ENCODE measurements at regions not wholly inside any gene's neighbourhood (a gene's known extent, or its start where the extent isn't known, plus 50 kb on each side); places are given as distances from the start of the nearest gene placed in this dataset.
"Not testable (repeated sequence)": the region's sequence is repeated elsewhere in the genome, so short reads cannot be mapped to it uniquely, and the experiment has no call there.

DNA sequence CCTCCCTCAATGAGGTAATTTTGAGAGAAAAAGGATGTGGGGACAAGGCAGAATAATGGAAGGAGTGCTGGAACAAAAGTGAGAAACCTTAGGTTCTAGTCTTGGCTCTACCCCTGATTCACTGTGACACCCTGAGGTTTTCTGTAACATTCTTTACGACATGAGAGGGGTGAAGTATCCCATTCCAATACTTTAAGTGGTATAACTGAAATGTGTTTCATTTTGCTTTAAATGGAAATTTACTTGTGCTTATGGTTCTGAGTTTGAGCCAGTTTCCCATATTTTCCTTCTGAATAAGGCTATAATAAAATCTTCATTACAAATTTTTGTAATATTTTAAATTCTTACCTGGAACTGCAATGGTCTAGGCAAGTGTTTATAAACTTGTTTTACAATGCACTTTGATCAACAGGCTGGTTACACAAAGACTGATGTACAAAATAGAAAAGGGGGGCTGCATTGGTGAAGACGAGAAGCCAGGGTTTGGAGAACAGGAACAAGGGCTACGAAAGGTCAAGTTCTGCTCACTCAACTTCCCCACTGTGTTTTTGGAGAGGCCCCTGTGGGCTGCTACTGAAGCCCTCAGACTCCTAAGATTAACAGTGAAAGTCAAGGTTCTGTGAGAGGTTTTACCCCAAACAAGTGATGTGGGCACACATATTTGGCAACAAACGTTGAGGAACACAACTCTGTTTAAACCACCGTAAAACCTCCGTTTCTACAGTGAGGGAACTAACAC is 171.9 kb upstream of the ELL2 start:
- DNase-seq (ENCODE audit: low read depth in 2 of 2) = no peak

DNA sequence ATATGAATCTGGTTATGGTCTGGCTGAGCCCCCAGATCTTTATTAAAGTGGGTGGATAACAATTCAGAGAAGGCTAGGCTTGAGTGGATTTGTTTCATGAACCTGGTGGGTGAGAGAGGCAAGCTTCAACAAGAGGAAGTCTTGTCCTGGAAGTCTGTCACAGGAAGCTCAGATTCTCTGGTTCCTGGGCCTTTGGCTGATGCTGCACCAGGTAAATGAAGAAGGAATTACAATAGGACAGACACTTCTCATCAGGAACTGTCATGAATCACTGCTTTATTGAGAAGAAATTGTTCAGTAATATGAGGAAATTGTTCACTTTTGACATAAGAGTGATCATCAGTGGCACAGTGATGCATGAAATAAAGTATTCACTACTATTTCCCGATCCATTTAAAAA is 167.6 kb upstream of the ELL2 start:
- DNase-seq (ENCODE audit: low read depth in 2 of 2) = no peak

GRCh38 chr5:96128204-96128864 is 166.7 kb upstream of the ELL2 start:
- DNase-seq (ENCODE audit: low read depth in 2 of 2) = no peak

DNA sequence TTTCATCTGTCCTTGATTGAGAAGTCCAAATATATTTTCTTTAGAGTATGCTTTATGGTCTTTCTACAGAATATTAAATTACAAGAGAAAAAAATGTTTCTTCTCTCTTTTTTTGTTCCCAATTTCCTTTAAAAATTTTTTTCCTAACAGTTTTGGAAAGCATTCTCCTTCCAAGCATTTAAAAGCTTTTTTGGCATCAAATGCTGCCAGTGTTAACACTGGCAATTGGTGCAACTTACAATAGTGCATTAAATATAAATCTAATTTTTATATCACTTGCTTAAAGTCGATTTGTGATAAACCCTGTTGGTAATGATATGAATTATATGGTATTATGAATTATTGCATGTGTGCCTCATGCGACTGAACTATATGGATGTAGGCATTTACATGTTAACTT is 165.9 kb upstream of the ELL2 start:
- DNase-seq (ENCODE audit: low read depth in 2 of 2) = no peak

DNA sequence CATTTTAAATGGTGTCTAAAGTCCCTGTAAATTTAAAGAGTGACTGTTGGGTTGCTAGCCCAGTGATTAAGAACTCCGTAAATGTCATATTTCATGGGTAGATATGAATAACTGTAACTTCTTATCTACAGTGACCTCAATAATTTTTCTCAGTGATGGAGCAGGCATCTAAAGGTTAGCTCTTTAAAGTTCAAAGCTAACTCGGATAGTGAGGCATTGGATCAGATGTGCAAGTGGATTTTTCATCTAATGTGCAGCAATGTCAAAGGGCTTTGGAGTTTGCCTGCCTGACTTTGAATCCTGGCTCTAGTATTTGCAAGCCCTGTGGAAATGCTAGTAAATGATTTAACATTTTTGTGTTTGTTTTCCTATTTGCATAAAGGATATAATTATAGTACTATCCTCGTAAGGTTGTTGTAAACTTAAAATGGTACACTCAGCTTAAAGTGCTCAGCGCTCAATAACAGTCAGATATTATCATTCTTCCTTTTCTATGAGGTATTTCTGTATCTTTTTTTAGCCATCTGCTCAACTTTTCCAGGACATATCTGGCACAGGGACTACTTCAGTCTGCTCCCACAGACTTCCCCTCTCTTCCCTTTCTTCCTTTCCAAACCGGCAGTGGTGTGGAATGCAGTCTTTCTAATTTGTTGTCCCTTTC is 163.7 kb upstream of the ELL2 start:
- no peak for DNase-seq (ENCODE audit: low read depth in 2 of 2)

GRCh38 chr5:96124589-96124988 is 162.9 kb upstream of the ELL2 start:
- DNase-seq (ENCODE audit: low read depth in 2 of 2) = no peak

GRCh38 chr5:96123418-96123817 is 161.8 kb upstream of the ELL2 start:
- DNase-seq (ENCODE audit: low read depth in 2 of 2) = no peak

GRCh38 chr5:96121364-96121763 is 159.7 kb upstream of the ELL2 start:
- no peak for DNase-seq (ENCODE audit: low read depth in 2 of 2)

GRCh38 chr5:96120120-96120519 is 158.5 kb upstream of the ELL2 start:
- no peak for DNase-seq (ENCODE audit: low read depth in 2 of 2)

GRCh38 chr5:96117771-96118651 is 156.4 kb upstream of the ELL2 start:
- no peak for DNase-seq (ENCODE audit: low read depth in 2 of 2)

GRCh38 chr5:96115147-96115807 is 153.6 kb upstream of the ELL2 start:
- DNase-seq (ENCODE audit: low read depth in 2 of 2) = no peak

GRCh38 chr5:96114736-96115135 is 153.1 kb upstream of the ELL2 start:
- DNase-seq (ENCODE audit: low read depth in 2 of 2) = no peak

- DNase-seq (ENCODE audit: low read depth in 2 of 2) = no peak
Measured at GRCh38 chr5:96113170-96113939, 151.7 kb upstream of the ELL2 start.

GRCh38 chr5:96112703-96113102 is 151.1 kb upstream of the ELL2 start:
- DNase-seq (ENCODE audit: low read depth in 2 of 2) = no peak

DNA sequence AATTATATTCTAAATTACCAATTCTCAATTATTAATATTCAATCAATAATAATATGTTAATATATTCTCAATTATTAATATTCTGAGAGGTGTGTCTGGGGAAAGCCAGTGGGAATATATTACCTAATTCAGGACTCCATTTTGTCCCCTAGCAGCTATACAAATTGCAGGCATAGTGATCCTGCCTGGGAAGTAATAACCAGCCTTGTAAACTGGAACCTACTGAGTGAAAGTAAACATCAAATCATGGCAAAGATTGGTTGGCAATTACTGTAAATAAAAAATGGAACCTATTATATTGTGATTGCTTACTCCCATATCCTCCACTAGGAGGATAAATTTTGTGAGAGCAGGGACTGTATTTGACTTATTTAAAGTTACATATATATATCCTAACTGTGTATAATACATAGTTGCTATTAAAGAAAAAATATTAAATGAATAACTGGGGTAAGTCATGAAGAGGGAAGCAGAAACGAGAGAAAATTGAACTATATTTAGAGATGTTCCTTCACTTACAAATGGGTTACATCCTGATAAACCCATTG is 150.5 kb upstream of the ELL2 start:
- no peak for DNase-seq (ENCODE audit: low read depth in 2 of 2)

- DNase-seq (ENCODE audit: low read depth in 2 of 2) = no peak
Measured at GRCh38 chr5:96111080-96111756, 149.6 kb upstream of the ELL2 start.

- DNase-seq (ENCODE audit: low read depth in 2 of 2) = no peak
Measured at GRCh38 chr5:96110300-96110699, 148.6 kb upstream of the ELL2 start.

GRCh38 chr5:96108629-96109028 is 147.0 kb upstream of the ELL2 start:
- not testable (repeated sequence) for DNase-seq (ENCODE audit: low read depth in 2 of 2)

- DNase-seq (ENCODE audit: low read depth in 2 of 2) = not testable (repeated sequence)
Measured at GRCh38 chr5:96103829-96104228, 142.2 kb upstream of the ELL2 start.

All from stimulated activated CD4-positive, alpha-beta T cell treated with anti-CD3 and anti-CD28 coated beads, Interleukin-1b, Interleukin-23, amount 100 ng/mL, for 4 hours (primary cell).